AG10803 (cell line): ENCODE measurements at regions not wholly inside any gene's neighbourhood (a gene's known extent, or its start where the extent isn't known, plus 50 kb on each side); places are given as distances from the start of the nearest gene placed in this dataset.

Experiments
- DNase-seq: peaks from one replicate; pipeline ENCODE4 v3.0.0; 2010; ENCODE audit warnings: low read depth
- H3K4me3 ChIP-seq: 2 replicates; pipeline ENCODE4 v1.5.1; 2011; ENCODE audit warnings: mild to moderate bottlenecking, low read length, control low read depth
- TF ChIP-seq, protein P1 (sequence below): conservative IDR thresholded peaks from 2 replicates; pipeline ENCODE4 v1.5.1; 2011; ENCODE audit warnings: mild to moderate bottlenecking, low read length, control low read depth, inconsistent platforms

DNA sequence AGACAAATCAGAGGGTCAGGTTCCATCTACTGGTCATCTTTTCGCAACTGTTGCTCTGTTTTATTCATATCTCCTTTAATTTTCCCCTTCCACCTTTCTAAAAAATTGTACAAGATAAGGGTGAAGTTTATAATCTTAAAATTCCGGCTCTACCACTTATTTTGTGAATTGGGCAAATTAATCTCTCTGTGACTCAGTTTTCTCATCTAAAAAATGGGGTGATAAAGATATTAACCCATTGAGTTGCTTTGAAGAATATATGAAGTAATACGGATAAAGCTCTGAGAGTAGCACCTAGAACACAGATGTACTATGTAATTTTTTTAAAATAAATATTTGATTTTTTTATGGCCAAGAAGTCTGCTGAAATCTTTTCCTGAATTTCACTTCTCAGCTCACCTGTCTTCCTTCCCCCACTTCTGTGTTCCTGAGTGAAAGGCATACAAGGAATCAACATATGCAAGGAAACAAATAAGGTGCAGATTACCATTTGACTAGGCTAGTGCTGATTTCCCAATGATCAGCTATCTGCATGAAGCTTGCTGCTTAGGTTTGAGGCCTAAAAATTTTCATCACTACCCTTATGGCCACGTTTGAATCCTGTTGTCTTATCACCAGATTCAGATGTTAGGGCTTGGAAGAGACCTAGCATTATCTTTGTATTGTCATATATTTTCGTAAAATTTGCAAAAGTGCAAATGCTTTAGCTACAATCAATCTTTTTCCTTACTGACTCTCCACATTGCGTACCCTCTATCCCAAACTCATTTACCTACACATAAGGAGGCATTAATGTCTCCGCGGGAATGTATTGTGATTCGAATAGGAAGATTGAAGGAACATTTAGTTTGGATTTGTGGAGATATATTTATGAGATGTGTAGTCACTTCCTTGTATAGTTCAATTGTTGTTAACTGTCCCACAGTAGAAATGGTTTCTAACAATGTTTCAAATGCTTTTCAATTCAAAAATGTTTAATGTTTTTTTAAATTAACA is 718.3 kb upstream of the PTBP2 start:
- no peak for DNase-seq
- TF ChIP-seq, protein P1, sequence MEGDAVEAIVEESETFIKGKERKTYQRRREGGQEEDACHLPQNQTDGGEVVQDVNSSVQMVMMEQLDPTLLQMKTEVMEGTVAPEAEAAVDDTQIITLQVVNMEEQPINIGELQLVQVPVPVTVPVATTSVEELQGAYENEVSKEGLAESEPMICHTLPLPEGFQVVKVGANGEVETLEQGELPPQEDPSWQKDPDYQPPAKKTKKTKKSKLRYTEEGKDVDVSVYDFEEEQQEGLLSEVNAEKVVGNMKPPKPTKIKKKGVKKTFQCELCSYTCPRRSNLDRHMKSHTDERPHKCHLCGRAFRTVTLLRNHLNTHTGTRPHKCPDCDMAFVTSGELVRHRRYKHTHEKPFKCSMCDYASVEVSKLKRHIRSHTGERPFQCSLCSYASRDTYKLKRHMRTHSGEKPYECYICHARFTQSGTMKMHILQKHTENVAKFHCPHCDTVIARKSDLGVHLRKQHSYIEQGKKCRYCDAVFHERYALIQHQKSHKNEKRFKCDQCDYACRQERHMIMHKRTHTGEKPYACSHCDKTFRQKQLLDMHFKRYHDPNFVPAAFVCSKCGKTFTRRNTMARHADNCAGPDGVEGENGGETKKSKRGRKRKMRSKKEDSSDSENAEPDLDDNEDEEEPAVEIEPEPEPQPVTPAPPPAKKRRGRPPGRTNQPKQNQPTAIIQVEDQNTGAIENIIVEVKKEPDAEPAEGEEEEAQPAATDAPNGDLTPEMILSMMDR = no peak
- H3K4me3 ChIP-seq = no peak overlapping the region

DNA sequence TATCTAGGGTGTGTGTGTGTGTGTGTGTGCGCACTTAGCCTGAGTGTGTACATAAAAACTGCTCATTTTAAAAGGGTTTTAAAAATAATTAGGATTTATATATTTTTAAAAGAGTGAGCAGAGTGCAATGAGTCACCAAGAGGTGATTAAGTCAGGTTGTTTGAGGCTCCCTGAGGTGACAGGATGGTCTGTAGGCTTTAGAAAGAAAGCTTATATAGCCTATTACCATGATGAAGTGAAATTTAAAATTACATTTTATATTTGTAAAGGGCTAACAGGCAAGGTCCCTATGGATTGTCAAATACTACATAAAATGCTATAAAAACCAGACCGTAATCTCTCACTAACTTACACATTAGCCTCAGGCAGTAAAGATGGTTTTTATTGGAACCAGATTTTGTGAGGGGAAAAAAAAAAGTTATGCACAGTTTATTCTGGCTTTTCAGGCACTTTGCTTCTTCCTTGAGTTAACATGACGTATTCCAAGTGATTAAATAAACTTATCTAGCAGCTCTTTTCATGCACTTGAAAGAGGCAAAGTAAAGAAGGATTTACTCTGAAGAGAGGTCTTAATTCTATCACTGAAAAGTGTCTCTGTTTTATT is 711.7 kb upstream of the PTBP2 start:
- no peak for DNase-seq
- TF ChIP-seq, protein P1 = no peak
- no peak overlapping the region for H3K4me3 ChIP-seq

DNA sequence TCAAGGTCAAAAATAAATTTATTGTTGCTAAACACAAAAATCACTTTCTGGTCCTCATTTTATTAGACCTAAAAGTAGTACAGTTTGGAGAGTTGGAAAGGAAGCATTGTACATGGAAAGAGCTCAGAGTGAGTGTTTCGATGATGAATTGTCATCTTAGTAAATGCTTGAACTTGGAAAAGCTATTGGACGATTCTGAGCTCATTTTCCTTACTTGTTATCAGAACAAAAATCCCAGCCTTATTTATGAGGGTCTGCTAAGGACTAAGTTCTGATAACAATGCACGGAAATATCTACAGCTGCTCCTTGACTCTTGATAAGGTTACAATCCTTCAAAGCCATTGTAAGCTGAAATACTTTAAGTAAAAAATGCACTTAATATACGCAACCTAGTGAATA is 710.0 kb upstream of the PTBP2 start:
- TF ChIP-seq, protein P1 = no peak
- no peak for DNase-seq
- H3K4me3 ChIP-seq = no peak overlapping the region

DNA sequence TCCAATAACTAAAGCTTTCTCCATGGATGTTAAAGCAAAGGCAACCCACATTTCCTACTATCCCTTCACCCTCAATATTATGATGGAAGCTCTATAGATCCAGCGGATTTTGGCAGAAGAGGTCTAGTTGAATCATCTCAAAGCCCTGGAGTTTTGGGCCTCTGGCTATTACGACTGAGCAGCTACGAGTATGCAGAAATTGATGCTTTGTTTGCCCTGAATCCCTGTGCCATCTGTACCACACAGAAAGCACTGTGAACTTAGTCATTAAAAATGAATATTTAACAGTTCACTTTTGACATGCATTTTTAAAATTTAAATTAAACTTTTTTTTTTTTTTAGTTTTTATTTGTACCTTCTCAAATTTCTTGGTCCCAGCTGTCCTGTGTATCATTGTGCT is 705.4 kb upstream of the PTBP2 start:
- no peak for DNase-seq
- TF ChIP-seq, protein P1 = no peak

DNA sequence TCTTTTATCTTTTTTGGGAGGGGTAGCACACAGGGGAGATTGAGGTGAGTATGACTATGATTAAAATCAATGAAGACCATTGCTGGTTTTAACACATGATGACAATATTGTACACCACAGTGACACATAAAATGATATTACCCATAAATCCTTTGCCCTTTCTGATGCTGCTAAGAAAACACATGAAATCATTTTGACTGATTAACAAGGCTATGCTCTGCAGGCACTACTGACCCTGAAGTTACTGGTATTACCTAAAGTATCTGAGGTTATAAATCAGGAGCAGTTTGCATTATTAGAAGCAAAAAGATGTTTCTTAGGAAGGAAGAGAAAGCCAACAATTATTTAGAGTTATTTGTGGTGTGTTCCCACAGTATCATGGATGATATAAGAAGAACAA is 701.2 kb upstream of the PTBP2 start:
- no peak for DNase-seq
- TF ChIP-seq, protein P1 = no peak
- no peak overlapping the region for H3K4me3 ChIP-seq

More for the DNA sequence above, 705.4 kb upstream of the PTBP2 start:
- no peak overlapping the region for H3K4me3 ChIP-seq

DNA sequence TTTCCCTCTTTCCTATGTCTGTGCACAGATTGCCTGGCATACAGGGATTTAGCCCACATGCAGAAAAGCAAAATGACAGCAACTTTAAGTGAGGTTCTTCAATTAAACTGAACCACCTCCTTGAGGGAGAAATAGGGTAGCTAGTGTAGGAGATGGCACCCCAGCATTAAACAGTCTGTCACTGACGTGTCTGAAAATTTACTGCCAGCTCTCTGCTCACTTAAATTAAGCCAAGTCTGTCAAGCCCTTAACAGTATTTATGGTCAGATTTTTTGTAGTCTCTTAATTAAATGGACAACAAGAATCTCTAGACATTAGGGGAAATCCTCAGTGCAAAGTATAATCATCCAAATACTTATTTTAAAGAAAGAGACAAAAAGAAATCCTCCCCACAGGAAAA is 696.5 kb upstream of the PTBP2 start:
- no peak for DNase-seq
- TF ChIP-seq, protein P1 = no peak
- no peak overlapping the region for H3K4me3 ChIP-seq
